HG02763 (cell line): ENCODE measurements at regions not wholly inside any gene's neighbourhood (a gene's known extent, or its start where the extent isn't known, plus 50 kb on each side); places are given as distances from the start of the nearest gene placed in this dataset.

Experiments
- ATAC-seq: cut with Tn5 transposase; IDR thresholded peaks from one replicate; pipeline ENCODE4 v1.9.1; 2021; ENCODE audit warnings: mild to moderate bottlenecking, moderate library complexity; ENCODE audit not compliant: unreplicated experiment

DNA sequence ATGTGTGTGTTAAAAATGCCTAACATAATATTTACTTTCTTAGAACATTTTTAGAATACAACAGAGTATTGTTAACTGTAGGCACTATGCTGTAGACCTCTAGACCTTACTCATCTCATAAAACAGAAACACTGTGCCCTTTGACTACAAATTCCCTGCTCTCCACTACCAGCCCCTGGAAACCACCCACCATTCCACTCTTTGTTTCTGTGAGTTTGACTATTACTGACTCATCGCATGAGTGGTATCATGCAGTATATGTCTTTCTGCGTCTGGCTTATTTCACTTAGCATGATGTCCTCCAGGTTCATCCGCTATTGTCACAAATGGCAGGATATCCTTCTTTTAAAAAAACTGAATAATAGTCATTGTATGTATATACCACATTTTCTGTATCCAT, 216.7 kb upstream of the CFAP20DC start:
- no peak for ATAC-seq

- ATAC-seq, result no peak
Measured at GRCh38 chr3:59265566-59265965, 215.7 kb upstream of the CFAP20DC start.

DNA sequence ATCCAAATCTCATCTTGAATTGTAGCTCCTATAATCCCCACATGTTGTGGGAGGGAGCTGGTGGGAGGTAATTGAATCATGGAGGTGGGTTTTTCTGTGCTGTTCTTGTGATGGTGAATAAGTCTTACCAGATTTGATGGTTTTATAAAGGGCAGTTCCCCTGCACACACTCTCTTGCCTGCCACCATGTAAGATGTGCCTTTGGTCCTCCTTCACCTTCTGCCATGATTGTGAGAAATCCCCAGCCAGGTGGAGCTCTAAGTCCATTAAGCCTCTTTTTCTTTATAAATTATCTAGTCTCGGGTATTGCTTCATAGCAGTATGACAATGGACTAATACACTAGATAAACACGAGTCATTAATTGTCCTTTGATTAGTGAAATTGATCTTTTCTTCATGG, 214.5 kb upstream of the CFAP20DC start:
- no peak for ATAC-seq

- no peak for ATAC-seq
Measured at GRCh38 chr3:59263152-59263551, 213.3 kb upstream of the CFAP20DC start.

- peak; percentile 91 for ATAC-seq
Measured at GRCh38 chr3:59262076-59262498, 212.3 kb upstream of the CFAP20DC start.

GRCh38 chr3:59261009-59261408, 211.2 kb upstream of the CFAP20DC start:
- no peak for ATAC-seq

GRCh38 chr3:59258550-59259260, 208.9 kb upstream of the CFAP20DC start:
- ATAC-seq, result no peak

GRCh38 chr3:59257506-59257905, 207.7 kb upstream of the CFAP20DC start:
- no peak for ATAC-seq

- ATAC-seq, result no peak
Measured at GRCh38 chr3:59256230-59256629, 206.4 kb upstream of the CFAP20DC start.

- ATAC-seq, result no peak
Measured at GRCh38 chr3:59254976-59255375, 205.2 kb upstream of the CFAP20DC start.

GRCh38 chr3:59254433-59254832, 204.6 kb upstream of the CFAP20DC start:
- no peak for ATAC-seq

DNA sequence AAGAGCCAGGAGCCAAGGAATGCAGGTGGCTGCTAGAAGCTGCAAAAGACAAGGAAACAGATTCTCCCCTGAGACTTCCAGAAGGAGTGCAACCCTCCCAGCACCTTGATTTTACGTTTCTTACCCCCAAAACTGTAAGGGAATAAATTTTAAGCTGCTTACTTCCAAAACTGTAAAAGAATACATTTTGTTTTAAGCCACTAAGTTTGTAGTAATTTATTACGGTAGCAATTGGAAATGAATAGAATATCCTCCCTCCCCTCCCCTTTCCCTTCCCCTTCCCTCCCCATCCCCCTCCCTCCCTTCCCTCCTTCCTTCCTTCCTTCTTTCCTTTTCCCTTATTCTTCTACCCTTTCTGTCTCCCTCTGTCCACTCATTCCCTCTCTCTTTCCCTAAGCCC, 203.7 kb upstream of the CFAP20DC start:
- no peak for ATAC-seq

DNA sequence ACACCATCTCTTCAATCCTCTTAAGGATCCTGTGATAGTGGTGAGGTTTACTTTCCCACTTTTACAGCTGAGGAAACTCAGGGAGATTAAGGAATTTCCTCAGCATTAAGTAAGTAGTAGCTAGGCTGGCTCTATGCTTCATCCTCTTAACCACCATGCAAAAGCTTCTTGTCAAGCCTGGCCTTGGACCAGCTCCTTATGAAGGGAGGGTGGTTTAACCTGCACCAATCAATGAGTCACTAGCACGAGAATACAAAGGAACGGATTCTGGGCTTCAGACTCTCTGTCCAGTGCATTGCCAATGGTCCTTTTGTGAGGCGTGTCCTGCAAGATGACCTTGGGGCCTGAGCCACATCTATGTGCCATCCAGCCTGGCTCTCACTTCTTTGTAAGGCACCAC, 202.0 kb upstream of the CFAP20DC start:
- ATAC-seq, result no peak

DNA sequence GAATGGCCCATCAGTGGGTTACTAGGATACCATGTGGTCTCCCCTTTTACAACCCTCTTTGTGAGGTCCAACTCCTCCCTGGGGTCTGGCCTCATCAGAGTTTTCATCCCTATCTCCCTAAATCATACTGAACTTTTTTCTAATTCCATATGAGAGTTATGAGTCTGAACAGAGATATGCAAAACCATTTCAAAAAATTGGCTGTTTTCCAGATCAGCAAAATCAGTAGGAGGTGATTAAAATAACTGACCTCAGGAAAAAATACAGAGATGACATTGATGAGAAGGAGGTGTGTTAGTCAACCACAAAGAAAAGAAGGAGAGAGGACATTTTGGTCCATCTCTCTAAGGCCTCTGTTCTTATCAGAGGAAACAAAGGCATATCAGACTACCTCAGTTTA, 200.8 kb upstream of the CFAP20DC start:
- no peak for ATAC-seq

DNA sequence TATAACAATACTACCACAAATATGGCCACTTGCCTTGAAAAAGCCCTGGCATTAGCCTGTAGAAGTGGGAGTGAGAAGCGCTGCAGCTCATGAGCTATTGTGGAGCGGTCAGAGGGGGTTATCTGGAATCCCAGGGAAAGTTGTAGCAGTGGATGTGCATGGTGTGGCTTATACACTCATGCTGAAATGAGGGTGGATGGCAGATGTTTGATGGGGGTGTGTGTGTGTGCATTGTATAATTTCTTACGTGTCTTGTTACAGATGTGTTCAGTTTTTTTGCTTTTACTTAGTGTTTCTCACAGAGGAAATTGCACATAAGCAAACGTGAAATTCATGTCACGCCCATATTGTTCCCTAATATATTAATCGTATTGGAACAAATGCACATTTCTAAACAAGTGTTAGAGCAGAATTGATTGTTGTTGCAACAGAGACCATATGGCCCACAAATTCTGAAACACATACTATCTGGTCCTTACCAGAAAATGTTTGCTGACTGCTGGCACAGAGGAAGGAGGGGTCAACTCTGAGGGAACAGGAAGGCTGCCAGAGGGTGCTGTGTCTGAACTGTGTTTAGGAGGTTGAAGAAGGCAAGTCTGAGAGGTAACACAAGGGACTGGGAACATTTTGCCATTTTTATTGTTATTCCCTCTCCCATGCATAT, 200.0 kb upstream of the CFAP20DC start:
- no peak for ATAC-seq

DNA sequence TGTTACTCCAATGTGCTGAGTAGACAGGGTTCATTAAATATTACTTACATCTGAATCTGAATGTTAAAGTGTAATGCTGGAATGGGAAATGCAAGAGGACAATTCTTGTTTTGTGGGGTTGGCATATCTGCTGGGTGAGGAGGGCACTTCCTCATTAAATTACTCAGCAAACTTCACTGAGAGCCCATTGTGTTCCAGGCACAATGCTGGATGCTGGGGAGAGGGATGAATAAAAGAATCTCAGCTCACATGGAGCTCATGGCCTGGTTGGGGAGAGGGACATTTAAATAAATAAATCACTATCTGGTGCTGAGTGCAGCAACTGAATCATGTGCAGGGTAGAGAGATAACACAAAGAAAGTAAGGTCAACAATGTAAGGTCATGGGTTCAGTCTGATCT, 199.2 kb upstream of the CFAP20DC start:
- ATAC-seq, result no peak

- ATAC-seq, result no peak
Measured at GRCh38 chr3:59247402-59247841, 197.6 kb upstream of the CFAP20DC start.

DNA sequence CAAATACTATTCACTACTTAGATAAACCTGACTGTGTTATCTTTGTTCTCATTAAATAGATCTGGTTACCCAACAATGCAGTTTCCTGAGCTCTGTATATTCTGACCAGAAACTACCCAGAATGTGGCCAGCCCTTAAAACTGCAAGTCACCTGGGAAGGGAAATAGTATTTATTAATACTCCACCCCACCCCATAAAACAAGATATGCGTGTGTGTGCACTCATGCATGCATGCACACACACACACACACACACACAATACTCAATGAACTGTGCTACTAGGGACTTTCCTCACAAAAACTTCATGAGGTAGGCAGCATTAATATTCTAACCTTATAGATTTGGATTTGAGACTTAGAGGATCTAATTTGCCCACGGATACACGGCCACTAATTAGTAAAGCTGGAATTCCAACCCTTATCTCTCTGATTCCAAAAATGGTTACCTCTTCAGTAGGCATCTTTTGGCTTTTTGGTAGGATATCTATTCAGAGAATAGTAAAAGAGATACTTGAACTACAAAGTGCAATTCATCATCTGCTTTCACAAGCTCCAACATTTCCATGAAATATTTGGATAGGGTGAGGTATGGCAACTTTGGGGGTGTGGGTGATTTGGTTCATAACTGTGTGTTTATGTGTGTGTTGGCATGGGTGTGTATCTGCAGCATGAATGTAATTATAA, 197.0 kb upstream of the CFAP20DC start:
- ATAC-seq, result no peak

GRCh38 chr3:59245859-59246501, 196.2 kb upstream of the CFAP20DC start:
- ATAC-seq, result no peak

DNA sequence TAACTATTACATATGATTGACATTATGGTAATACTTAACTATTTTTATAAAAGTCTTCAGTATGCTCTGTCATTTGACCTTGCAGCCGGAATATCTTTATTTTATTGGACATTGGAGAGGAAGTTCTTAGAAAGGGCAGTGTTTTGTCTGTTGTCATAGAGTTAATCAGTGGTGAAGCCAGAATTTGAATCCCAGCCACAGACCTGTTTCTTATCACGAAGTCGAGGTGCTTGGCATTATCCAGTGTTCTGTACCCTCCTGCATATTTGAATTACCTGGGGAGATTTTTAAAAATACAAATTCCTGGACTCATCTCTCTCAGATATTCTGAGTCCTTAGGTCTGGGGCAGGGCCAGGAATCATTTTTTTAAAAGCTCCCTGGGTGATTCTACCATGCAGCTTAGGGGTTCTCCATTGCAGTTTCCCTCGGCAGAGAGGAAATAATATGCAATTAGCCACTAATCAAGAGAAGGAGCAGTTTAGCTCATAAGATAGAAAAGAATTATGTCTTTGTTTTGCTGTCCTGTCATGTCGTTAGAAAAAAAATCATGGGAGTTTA, 195.6 kb upstream of the CFAP20DC start:
- ATAC-seq, result no peak

DNA sequence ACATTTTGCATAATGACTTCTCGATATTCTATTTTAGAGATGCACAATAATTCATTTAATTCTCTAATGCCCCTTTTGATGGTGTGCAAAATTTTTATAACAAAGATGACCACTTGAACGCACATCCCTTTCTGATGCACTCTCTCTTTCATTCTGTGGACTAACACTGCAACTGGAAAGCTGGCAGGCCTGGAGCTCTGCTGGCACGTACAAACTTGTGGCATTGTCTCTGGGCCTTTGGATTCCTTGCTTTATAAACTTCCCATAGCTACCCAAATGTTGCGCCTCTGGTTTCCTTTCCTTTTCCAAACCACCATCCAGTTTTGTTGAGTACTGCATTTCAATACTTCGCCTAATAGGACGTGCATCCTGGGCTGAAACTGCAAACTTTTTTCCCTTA, 194.5 kb upstream of the CFAP20DC start:
- ATAC-seq, result no peak
